ENCODE measurements at regions not wholly inside any gene's neighbourhood (a gene's known extent, or its start where the extent isn't known, plus 50 kb on each side); places are given as distances from the start of the nearest gene placed in this dataset.

DNA sequence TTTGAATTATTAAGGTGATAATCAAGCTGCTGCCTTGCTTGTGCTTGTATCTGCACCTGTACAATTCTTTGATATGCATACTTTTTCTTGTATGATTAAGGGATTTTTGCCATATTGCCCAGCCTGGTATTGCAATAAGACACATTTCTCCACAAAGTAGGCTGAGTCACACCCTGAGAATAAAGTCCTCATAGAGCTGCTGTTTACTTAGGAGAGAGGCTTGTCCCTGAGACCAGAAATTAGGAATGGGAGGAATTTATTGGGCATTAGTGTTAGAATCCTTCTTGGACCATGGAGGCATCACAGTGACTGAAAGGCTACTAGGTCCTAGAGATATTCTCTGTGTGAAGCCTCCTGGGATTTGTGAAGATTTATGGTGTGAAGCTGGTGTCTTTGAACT, 506.8 kb upstream of the FBXO33 start:
- TF ChIP-seq TCF7L2 (IDR thresholded peaks at IDR 0.05; ENCODE audit: low read depth, low read length), result no peak
- TF ChIP-seq, protein P1, sequence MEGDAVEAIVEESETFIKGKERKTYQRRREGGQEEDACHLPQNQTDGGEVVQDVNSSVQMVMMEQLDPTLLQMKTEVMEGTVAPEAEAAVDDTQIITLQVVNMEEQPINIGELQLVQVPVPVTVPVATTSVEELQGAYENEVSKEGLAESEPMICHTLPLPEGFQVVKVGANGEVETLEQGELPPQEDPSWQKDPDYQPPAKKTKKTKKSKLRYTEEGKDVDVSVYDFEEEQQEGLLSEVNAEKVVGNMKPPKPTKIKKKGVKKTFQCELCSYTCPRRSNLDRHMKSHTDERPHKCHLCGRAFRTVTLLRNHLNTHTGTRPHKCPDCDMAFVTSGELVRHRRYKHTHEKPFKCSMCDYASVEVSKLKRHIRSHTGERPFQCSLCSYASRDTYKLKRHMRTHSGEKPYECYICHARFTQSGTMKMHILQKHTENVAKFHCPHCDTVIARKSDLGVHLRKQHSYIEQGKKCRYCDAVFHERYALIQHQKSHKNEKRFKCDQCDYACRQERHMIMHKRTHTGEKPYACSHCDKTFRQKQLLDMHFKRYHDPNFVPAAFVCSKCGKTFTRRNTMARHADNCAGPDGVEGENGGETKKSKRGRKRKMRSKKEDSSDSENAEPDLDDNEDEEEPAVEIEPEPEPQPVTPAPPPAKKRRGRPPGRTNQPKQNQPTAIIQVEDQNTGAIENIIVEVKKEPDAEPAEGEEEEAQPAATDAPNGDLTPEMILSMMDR (IDR thresholded peaks at IDR 0.05), result no peak
- no peak for TF ChIP-seq POLR2AphosphoS5 (IDR thresholded peaks at IDR 0.05; ENCODE audit: low read depth, low read length)
- TF ChIP-seq, protein P2, sequence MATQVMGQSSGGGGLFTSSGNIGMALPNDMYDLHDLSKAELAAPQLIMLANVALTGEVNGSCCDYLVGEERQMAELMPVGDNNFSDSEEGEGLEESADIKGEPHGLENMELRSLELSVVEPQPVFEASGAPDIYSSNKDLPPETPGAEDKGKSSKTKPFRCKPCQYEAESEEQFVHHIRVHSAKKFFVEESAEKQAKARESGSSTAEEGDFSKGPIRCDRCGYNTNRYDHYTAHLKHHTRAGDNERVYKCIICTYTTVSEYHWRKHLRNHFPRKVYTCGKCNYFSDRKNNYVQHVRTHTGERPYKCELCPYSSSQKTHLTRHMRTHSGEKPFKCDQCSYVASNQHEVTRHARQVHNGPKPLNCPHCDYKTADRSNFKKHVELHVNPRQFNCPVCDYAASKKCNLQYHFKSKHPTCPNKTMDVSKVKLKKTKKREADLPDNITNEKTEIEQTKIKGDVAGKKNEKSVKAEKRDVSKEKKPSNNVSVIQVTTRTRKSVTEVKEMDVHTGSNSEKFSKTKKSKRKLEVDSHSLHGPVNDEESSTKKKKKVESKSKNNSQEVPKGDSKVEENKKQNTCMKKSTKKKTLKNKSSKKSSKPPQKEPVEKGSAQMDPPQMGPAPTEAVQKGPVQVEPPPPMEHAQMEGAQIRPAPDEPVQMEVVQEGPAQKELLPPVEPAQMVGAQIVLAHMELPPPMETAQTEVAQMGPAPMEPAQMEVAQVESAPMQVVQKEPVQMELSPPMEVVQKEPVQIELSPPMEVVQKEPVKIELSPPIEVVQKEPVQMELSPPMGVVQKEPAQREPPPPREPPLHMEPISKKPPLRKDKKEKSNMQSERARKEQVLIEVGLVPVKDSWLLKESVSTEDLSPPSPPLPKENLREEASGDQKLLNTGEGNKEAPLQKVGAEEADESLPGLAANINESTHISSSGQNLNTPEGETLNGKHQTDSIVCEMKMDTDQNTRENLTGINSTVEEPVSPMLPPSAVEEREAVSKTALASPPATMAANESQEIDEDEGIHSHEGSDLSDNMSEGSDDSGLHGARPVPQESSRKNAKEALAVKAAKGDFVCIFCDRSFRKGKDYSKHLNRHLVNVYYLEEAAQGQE (IDR thresholded peaks at IDR 0.05; ENCODE audit: insufficient read depth in 1 of 2, low read depth in 2 of 2, low read length in 1 of 2), result no peak
- TF ChIP-seq SIN3A (IDR thresholded peaks at IDR 0.05; ENCODE audit: borderline replicate concordance, insufficient read depth, low read depth, low read length), result no peak

Data from Panc1 (cell line).